ENCODE measurements at regions not wholly inside any gene's neighbourhood (a gene's known extent, or its start where the extent isn't known, plus 50 kb on each side); places are given as distances from the start of the nearest gene placed in this dataset.

- H3K9me3 ChIP-seq (ENCODE audit: control insufficient read depth, low read length): no peaks in the 10 kb centered on the region
- H3K4me1 ChIP-seq (ENCODE audit: control insufficient read depth, insufficient read depth, low read length): no peaks in the 10 kb centered on the region
- Mint-ChIP-seq H3K4me3 (no peak overlapping the region), H3K27ac (no peak overlapping the region), H3K9me3 (no peaks in the 10 kb centered on the region), H3K36me3 (ENCODE audit: low read depth) (no peaks in the 10 kb centered on the region), H3K4me1 (peaks cover 6% of the 10 kb centered on the region), H3K27me3 (ENCODE audit: insufficient read depth) (no peaks in the 10 kb centered on the region)
- no peak overlapping the region for H3K4me3 ChIP-seq (ENCODE audit: low read length)
- H3K36me3 ChIP-seq (ENCODE audit: control insufficient read depth, insufficient read depth, low read length): no peaks in the 10 kb centered on the region
- 98% methylated on average over 4 of the region's 4 CpGs; no CpG with 5 or more reads in 1 of the 2 experiments for WGBS, 2 experiments (ENCODE audit: insufficient coverage in 1 of 2, insufficient read length in 1 of 2)
- no peak overlapping the region for H3K27ac ChIP-seq (ENCODE audit: low read depth, low read length)
- H3K9ac ChIP-seq (ENCODE audit: extremely low read depth, low read length, poor library complexity, severe bottlenecking): no peak overlapping the region
- TF ChIP-seq, protein P1, sequence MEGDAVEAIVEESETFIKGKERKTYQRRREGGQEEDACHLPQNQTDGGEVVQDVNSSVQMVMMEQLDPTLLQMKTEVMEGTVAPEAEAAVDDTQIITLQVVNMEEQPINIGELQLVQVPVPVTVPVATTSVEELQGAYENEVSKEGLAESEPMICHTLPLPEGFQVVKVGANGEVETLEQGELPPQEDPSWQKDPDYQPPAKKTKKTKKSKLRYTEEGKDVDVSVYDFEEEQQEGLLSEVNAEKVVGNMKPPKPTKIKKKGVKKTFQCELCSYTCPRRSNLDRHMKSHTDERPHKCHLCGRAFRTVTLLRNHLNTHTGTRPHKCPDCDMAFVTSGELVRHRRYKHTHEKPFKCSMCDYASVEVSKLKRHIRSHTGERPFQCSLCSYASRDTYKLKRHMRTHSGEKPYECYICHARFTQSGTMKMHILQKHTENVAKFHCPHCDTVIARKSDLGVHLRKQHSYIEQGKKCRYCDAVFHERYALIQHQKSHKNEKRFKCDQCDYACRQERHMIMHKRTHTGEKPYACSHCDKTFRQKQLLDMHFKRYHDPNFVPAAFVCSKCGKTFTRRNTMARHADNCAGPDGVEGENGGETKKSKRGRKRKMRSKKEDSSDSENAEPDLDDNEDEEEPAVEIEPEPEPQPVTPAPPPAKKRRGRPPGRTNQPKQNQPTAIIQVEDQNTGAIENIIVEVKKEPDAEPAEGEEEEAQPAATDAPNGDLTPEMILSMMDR (conservative IDR thresholded peaks at IDR 0.05): no peak
- no peaks in the 10 kb centered on the region for H3K27me3 ChIP-seq (ENCODE audit: control insufficient read depth, insufficient read depth, low read length, poor library complexity, severe bottlenecking)
- DNase-seq: no peak
These were observed 54.5 kb upstream of the IRS2 start for GRCh38 chr13:109840893-109841287.

DNA sequence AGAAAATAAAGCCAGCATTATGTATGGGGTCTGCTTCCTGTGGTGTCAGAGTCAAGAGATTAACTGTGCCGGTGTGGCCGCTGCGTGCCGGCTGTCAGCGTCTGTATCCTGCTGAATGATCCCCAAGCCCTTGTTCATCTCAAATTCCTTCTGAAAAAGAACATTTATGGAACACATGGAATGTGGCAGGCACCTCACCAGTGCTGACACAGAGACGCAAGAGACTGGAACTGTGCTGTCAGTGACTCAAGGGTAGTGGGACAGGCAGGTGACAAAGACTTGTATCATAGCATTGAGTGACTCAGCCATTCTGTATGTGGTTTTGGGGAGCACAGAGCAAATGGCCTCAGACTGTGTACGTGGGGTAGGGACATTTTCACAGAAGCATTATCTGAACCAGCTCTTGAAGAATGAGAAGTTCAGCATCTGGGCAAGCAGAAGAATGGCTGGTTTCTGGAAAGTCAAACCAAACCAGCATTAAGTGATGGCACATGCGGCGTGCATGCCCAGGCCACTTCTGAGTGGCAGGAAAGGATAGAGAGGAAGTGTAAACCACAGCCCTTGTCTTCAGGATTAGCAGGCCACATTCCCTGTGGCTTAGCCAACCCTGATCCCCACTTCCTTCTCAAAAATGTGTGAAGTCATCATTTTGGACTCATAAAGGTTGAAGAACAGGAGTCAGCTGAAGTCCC lies 54.0 kb upstream of the IRS2 start:
- TF ChIP-seq, protein P1 (conservative IDR thresholded peaks at IDR 0.05): no peak
- no peak for DNase-seq
- Histone ChIP-seq H3K27ac (ENCODE audit: low read depth, low read length) (no peak overlapping the region), H3K9ac (ENCODE audit: extremely low read depth, low read length, poor library complexity, severe bottlenecking) (no peak overlapping the region), H3K27me3 (ENCODE audit: control insufficient read depth, insufficient read depth, low read length, poor library complexity, severe bottlenecking) (no peaks in the 10 kb centered on the region), H3K4me1 (ENCODE audit: control insufficient read depth, insufficient read depth, low read length) (no peaks in the 10 kb centered on the region), H3K9me3 (ENCODE audit: control insufficient read depth, low read length) (no peaks in the 10 kb centered on the region), H3K36me3 (ENCODE audit: control insufficient read depth, insufficient read depth, low read length) (no peaks in the 10 kb centered on the region), H3K4me3 (ENCODE audit: low read length) (no peak overlapping the region)
- Mint-ChIP-seq H3K27ac (no peak overlapping the region), H3K36me3 (ENCODE audit: low read depth) (no peaks in the 10 kb centered on the region), H3K9me3 (no peaks in the 10 kb centered on the region), H3K4me3 (no peak overlapping the region), H3K27me3 (ENCODE audit: insufficient read depth) (no peaks in the 10 kb centered on the region), H3K4me1 (peaks cover 6% of the 10 kb centered on the region)
- 83 to 87% methylated on average over 9 of the region's 9 CpGs for WGBS, 2 experiments (ENCODE audit: insufficient coverage in 1 of 2, insufficient read length in 1 of 2)

- Histone ChIP-seq H3K9me3 (ENCODE audit: control insufficient read depth, low read length) (no peaks in the 10 kb centered on the region), H3K36me3 (ENCODE audit: control insufficient read depth, insufficient read depth, low read length) (no peaks in the 10 kb centered on the region), H3K4me1 (ENCODE audit: control insufficient read depth, insufficient read depth, low read length) (no peaks in the 10 kb centered on the region), H3K9ac (ENCODE audit: extremely low read depth, low read length, poor library complexity, severe bottlenecking) (no peak overlapping the region), H3K27me3 (ENCODE audit: control insufficient read depth, insufficient read depth, low read length, poor library complexity, severe bottlenecking) (no peaks in the 10 kb centered on the region), H3K4me3 (ENCODE audit: low read length) (no peak overlapping the region), H3K27ac (ENCODE audit: low read depth, low read length) (no peak overlapping the region)
- H3K36me3 Mint-ChIP-seq (ENCODE audit: low read depth): no peaks in the 10 kb centered on the region
- H3K27me3 Mint-ChIP-seq (ENCODE audit: insufficient read depth): no peaks in the 10 kb centered on the region
- H3K4me1 Mint-ChIP-seq: peaks cover 6% of the 10 kb centered on the region
- H3K4me3 Mint-ChIP-seq: no peak overlapping the region
- DNase-seq: no peak
- 87 to 88% methylated on average over 9 to 12 of the region's 12 CpGs for WGBS, 2 experiments (ENCODE audit: insufficient coverage in 1 of 2, insufficient read length in 1 of 2)
- TF ChIP-seq, protein P1 (conservative IDR thresholded peaks at IDR 0.05): no peak
- H3K27ac Mint-ChIP-seq: no peak overlapping the region
- H3K9me3 Mint-ChIP-seq: no peaks in the 10 kb centered on the region
These were observed 50.5 kb upstream of the IRS2 start for GRCh38 chr13:109836629-109837607.
